Neural cell (in vitro differentiated cells): ENCODE measurements at regions not wholly inside any gene's neighbourhood (a gene's known extent, or its start where the extent isn't known, plus 50 kb on each side); places are given as distances from the start of the nearest gene placed in this dataset.

ENCODE experiments used
- CTCF ChIP-seq: fragments of 450-650 bp; IDR thresholded peaks from 2 replicates; pipeline ENCODE4 v1.5.1; 2014; ENCODE audit warnings: antibody characterized with exemption, mild to moderate bottlenecking, moderate library complexity; ENCODE audit not compliant: poor library complexity, severe bottlenecking
- EP300 ChIP-seq: fragments of 450-650 bp; conservative IDR thresholded peaks from 2 replicates; pipeline ENCODE4 v1.6.1; 2014; ENCODE audit warnings: antibody characterized with exemption, mild to moderate bottlenecking, moderate library complexity; ENCODE audit not compliant: poor library complexity, severe bottlenecking
- POLR2AphosphoS5 ChIP-seq: IDR thresholded peaks from 2 replicates; pipeline ENCODE4 v1.6.1; 2012
- RAD21 ChIP-seq: fragments of 450-650 bp; conservative IDR thresholded peaks from 2 replicates; pipeline ENCODE4 v1.6.1; 2014; ENCODE audit warnings: antibody characterized with exemption, mild to moderate bottlenecking, moderate library complexity
- REST ChIP-seq: IDR thresholded peaks from 2 replicates; pipeline ENCODE4 v1.6.1; 2012; ENCODE audit warnings: borderline replicate concordance
- SMC3 ChIP-seq: fragments of 450-650 bp; conservative IDR thresholded peaks from 2 replicates; pipeline ENCODE4 v1.6.1; 2014; ENCODE audit warnings: antibody characterized with exemption, mild to moderate bottlenecking, moderate library complexity; ENCODE audit not compliant: poor library complexity
- TAF1 ChIP-seq: IDR thresholded peaks from 2 replicates; pipeline ENCODE4 v1.6.1; 2012; ENCODE audit warnings: low read depth

GRCh38 chr5:3684771-3685354 lies 89.2 kb downstream of the IRX1 start:
- TF ChIP-seq CTCF (no peak), RAD21 (no peak), POLR2AphosphoS5 (no peak), SMC3 (no peak), TAF1 (no peak), REST (no peak), EP300 (no peak)
